ENCODE measurements at regions not wholly inside any gene's neighbourhood (a gene's known extent, or its start where the extent isn't known, plus 50 kb on each side); places are given as distances from the start of the nearest gene placed in this dataset.
A peak's percentile ranks its signal among the peaks of the same experiment; 100 is the strongest.
"Not testable (repeated sequence)": the region's sequence is repeated elsewhere in the genome, so short reads cannot be mapped to it uniquely, and the experiment has no call there.

DNA sequence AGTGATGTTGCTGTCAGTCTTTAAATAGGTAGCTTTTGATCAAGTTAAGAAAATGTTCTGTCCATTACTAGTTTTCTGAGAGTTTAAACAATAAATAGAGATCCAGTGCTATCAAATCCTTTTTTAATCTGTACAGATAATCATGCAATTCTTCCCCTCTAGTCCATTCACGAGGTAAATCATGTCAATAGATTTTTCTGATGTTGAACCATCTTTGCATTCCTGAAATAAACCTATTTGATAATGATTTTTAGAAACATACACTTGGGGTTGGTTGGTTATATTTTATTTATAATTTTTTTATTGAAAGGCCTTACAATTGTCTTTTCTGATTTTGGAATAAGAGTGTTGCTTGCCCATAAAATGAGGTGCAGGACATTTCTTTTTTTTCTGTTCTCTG is 95.0 kb downstream of the FAM53A start:
- no peak for DNase-seq (ENCODE audit: low read depth)

DNA sequence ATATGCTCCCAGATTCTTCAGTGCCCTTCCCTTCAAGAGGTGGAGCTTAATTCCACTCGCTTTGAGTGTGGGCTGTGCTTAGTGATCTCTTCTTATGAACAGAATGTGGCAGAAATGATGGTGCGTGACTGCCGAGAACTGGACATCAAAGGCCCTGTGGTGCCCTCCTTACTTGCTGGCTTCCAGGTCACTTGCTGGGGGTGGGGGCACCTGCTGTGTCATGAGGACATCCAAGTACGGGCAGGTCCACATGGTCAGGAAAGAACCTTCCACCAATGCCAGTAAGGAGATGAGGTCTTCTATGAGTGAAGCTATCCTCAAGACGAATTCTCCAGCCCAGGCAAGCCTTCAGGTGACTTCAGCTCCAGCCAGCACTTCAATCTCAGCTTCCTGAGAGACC is 95.8 kb downstream of the FAM53A start:
- no peak for DNase-seq (ENCODE audit: low read depth)

DNA sequence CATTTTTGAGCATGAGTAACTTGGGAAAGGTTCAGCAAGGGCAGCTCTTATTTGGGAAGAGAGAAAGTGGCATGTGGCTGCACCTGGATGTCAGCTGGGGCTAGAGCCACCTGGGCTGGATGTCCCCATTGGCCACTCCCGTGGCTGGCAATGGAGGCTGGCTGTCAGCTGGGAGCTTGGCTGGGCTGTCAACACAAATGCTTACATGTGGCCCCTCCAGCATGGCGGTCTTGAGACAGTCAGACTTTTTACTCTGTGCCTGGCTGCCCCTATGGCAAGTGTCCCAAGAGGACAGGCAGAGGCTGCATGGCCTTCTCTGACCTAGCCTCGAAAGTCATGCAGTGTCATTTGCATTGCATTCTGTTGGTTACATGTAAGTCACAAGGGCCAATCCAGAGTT is 99.6 kb downstream of the FAM53A start:
- DNase-seq (ENCODE audit: low read depth): no peak

DNA sequence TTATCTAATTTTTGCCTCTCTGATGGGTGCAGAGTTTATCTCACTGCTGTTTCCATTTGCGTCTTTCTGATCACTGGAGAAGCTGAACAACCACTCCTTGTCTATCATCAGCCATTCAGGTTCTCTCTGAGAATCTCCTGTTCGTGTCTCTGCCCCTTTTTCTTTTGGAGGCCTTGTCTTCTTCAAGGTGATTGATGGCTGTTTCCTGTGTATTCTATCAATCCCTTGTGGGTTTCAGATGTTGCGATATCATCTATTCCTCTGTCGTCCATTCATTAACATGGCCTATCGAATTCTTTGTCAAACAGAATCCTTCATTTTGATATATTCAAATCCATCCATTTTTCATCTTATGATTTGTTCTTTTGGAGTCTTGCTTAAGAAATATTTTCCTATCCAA is 100.3 kb downstream of the FAM53A start:
- DNase-seq (ENCODE audit: low read depth): no peak

DNA sequence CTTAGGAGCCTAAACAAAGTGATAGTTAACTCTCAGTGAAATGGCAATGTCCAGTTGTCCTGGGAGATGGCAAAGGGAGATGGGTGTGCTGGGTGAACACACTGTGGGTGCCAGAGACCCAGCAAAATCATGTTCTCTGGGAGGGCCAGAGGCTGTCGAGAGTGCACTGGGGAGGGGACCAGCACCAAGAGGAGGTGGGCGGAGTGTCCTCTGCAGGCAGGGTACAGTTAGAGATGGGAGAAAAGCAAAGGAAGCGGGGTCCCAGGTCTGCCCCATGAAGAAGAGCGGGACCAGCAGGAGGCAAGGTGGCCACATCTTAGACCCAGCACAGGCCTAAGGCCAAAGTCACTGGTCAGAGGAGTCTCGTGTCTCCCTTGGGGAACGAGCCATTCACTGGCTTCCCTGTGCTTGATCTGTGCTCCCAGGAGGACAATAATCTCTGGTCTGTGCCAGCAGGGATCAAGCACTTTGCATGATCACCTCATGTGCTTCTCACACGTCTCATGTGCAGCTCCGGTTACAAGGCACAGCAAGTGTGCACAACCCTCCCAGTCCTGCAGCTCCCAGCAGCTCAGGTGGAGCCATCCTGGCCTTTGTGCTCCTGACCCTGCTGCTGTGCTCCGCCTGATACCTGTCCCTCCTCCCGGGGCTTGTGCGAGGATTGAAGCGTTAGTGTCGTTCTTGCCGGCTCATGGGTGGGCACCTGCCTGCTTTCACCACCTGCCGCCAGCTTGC is 100.9 kb downstream of the FAM53A start:
- DNase-seq (ENCODE audit: low read depth): no peak

DNA sequence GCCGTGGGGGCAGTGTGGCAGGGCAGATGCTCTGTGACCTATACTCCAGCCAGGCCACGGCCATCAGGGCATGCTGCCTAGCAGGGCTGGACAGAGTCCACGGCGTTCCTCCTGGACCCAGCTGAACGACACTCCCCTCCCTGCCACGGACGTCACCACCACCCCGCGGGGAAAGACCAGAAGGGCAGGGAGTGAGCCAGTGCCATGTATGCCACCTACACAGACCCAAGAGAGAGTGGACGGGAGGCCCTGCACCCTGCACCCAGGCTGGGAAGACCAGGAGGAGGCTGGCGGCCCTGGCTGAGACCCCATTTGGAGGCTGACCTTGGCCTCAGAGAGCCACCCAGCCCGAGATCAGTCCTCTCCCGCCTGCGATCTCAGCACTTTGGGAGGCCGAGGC is 101.9 kb downstream of the FAM53A start:
- DNase-seq (ENCODE audit: low read depth): no peak

DNA sequence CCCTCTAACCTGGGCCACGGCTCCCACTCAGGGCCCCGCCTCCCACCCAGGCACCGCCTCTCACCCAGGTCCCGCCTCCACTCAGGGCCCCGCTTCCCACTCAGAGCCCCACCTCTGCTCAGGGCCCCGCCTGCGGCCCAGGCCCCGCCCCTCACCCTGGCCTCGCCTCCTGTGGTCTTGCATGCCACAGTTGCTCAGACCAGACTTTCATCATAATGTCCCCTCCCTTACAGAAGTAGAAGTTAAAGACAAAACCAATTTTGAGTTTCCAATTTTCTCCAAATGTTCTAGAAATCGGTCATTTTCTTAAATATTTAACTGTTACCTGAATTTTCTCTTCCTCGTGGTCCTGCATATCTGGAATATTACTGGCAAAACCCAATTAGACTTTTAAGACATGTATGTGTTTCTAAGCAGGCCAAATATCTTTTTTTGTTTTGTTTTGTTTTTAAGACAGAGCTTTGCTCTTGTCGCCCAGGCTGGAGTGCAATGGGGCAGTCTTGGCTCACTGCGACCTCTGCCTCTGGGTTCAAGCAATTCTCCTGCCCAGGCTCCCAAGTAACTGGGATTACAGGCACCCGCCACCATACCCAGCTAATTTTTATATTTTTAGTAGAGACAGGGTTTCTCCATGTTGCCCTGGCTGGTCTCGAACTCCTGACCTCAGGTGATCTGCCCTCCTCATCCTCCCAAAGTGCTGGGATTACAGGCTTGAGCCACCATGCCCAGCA is 102.8 kb downstream of the FAM53A start:
- DNase-seq (ENCODE audit: low read depth): peak; percentile 69

DNA sequence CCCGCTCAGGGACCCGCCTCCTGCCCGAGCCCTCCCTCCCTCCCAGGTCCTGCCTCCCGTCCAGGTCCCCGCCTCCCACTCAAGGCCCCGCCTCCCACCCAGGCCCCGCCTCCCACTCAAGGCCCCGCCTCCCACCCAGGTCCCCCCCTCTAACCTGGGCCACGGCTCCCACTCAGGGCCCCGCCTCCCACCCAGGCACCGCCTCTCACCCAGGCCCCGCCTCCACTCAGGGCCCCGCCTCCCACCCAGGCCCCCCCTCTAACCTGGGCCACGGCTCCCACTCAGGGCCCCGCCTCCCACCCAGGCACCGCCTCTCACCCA is 103.5 kb downstream of the FAM53A start:
- not testable (repeated sequence) for DNase-seq (ENCODE audit: low read depth)

DNA sequence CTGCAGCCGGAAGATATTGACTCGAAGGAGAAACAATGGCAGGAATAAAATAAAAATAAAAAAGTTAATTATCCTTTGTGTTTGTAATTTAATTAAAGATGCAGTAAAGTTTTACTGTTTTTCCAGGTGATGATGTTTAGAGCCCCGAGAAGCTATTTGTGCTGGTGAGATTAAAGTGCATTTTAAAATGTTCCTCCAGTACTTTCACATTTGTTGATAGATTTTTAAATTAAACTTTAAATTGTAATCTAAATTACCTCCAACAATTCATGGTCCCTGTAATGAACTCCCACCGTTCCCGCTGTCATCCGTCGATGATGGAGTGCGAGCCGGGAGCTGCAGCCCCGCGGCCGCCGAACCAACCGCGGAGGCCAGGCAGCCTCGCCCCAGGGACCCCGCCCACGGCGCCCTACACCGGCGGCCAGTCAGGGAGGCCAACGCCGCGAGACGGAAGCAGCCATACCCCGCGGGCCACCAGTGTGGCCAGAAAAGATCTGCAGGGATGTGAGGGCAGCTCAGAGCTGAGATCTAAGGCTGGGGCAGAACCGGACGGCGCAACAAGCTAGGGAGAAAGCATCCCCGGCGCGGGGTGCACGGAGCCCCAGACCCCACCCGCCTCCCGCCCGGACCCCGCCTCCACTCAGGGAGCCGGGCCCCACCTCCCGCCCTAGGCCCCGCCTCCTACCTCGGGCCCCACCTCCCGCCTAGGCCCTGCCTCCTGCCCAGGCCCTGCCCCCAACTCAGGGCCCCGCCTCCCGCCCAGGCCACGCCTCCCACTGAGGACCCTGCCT is 104.0 kb downstream of the FAM53A start:
- peak; percentile 88 for DNase-seq (ENCODE audit: low read depth)

DNA sequence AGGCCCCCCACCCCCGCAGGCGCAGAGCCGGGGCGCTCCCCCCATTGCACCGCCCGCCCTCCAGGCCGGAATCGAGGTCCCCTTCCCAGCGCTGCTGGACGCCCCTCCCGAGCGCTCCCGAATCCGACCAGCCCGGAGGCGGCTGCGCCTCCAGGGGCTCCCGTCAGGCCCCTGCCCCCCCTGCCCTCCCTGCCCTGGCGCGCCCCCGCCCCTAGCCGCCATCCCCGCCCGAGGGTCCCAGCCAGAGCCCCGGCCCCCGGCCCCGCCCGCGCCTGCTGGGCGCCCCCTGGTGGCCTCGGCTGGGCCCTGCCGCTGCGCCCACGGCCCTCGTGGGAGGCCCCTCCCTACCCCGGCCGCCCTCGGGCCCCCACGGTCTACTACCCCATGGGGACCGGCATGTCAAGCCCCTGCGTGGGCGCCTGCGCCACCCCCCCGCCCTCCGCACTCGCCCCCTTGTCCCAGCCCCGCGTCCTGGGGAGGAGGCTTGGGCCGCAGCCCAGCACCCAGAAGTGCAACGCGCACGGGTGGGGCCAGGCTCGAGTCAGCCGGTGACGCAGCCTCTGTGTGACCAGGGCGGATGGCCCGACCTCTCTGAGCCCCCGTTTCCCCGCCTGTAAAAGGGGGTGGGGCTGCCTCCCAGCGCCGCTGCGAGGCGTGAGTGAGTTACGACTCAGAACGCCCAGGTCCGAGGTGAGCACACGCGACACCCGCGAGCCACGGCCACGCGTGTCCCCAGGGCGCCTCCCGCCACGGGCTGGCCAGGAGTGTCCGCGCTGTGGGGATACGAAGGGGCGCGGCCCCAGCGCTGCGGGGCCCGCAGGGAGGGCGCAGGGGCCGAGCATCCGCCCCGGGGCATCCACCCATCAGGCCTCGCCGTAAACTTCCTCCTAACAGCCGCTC is 104.9 kb downstream of the FAM53A start:
- peak; percentile 47 for DNase-seq (ENCODE audit: low read depth)

DNA sequence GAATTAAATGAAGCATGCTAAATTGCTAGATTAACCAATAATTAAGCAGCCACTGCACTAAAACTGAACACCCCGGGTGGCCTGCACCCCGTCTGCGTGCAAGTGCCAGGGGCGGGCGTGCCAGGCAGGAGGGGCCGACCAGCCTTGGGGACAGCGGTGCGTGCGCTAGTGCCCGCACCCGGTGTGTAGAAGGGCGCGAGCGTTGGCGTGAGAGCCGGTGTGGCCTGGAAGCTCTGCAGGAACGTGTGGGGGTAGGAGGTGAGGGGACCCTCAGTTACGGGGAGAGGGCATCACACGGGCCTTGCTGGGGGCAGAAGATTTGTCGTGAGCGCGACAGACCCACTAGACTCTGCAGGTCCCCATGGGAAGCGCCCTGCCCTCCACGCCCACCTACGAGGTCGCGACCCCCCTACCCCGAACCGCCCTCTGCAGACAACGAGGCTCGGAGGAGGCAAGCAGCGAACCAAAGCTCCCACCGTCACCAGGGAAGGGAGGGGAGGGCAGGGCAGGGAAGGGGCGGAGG is 105.8 kb downstream of the FAM53A start:
- DNase-seq (ENCODE audit: low read depth): no peak

DNA sequence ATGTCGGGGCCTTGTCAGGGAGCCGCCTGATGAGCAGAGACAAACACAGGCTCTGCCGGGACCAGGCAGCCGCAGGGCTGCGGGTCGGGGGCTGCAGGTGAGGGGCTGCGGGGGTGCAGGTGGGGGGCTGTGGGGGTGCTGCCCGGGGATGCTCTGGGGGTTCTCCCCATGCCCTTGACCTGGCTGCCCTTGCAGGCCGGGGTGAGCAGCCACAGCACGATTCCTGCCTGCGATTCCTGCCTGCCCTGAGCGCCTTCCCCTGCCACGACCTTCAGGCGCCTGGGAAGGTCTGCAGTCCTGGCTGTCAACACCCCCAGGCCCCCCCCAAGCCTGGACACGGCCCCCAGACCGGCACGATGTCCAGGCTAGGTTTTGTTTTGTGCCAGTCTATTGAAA is 106.3 kb downstream of the FAM53A start:
- DNase-seq (ENCODE audit: low read depth): no peak

DNA sequence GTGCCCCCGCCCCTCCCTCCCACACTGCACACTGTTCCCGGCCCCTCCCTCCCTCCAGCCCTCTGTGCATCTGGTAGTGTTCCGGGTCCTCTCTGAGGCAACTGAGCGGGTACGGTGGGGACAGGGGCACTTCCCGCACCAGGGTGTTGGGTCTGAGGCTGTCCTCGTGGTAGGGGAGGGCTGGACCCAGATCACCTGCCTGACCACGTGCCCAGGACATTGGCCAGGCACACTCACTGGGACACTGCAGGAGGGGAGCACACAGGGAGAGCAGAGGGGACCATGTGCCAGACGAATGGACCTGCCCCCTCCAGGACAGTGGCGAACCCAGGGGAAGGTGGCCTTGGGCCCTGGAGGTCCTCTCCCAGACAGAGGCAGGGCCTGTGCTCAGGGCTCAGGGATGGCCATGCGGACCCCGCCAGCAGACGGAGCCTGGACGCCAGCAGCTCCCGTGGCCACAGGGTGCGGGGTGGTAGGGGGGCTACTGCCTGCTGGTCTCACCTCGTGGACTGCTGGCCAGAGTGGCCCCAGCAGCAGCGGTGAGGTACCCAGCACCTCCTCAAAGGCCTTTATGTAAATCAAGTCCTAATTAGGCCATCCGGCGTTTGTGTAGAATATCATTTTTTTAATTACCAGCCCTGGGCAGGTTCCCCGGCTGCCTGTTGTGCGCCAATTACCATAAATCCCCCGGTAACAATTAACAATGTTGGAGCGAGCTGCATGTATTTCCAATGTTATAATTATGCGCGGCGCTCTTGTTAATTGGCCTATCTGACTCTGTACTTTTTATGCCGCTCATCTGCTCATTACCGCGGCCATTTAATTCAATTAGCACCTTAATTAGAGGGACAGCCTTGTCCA is 106.9 kb downstream of the FAM53A start:
- DNase-seq (ENCODE audit: low read depth): no peak

DNA sequence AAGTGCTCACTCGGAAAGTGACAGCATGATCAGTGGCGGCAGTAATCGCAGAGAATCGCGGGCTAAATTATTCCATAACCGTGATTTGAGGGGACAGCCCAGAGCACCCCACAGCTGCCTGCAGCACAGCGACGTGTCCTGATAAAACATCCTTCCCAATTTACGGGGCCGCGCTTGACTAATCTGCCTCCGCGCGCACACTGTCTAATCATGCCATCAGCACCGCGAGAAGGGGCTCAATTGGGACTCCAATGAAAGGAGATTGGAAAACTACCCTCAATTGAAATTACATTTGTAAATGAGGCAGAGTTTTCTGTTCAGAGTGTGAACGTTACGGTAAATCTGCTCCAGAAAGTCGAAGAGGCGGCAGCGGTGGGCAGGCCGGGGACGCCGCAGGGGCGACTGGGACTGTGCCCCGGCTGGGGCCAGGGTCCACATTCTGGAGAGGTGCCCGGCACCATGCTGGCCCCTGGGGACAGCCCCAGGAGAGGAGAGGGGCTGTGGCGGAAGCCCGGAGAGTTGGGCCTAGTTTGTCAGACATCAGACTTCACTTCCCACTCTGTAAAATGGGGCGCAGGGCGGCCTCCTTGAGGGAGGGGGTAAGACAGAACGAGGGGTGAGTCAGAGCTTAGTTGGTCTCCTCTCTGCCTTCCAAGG is 107.7 kb downstream of the FAM53A start:
- no peak for DNase-seq (ENCODE audit: low read depth)

DNA sequence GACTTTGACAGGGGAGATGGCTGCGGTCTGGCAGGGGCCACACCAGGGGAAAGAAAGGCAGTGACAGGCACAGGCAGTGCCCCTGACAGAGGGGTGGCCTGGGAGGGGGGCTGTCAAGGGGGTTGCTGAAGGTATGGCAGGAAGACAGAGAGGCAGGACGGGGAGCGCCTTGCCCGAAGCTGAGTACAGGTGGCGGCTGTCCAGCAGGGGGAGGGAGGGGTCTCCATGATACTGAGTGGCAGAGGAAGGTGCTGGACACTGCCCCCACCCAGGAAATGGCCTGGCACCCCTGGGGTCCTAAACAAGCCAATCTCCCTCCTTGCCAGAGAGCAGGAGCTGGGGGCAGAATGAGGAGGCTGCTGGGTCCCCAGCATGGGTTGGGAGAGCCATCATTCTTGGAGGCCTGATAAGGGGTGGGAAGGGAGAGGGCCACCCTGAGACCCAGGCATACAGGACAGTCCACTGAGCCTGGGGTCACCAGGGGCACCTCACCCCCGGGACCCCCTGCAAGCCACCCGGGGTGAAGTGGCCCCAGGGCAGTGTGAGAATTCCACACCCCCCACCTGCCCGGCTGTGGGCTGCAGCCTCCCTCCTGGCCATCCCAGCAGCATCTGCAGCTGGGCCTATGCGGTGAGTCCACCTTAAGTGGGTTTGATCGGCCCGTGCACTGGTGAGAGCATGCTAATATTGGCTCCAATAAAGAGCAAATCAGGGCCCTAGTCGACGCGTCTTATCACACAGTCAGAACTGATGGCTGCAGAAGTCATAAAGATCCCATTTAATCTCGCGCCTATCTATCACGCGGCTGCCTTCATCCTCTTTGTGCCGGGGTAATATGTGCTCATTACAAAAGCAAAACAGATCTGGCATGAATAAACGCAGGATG is 108.5 kb downstream of the FAM53A start:
- DNase-seq (ENCODE audit: low read depth): no peak

DNA sequence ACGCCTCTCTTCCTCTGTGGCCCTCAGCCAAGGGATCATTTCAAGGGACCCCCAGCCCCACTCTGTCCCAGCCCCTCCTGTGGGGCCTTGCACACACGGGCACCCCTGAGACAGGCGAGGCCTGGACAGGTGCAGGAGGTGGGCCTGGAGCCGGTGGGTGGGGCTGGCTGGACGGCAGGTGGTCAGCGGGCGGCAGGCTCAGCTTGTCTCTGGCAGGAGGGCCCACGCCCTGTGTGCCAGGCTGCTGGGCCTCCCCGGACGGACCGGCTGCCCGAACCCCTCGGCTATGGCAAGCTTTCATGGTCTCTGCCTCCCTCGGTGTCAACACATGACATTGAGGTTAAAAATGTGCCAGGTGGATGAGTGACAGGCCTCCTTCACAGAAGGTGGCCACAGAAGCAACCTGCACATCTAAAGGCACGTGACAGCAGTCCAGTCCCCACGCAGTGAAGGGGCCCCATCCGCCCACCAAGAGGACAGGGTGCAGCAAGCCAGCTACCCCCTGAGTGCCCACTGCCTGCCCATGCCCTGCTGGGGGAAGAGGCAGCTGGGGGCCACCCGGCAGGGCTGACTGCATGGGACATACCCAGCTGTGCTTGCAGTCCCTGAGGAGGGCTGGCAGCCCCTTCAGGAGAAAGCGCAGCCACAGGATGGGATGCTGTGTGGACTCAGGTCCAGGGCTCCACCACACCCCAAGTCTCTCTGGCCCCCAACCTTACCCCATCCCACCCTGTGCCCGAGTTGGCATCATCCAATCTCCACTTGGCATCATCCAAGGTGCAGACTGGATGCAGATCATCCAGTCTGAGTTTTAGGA is 109.3 kb downstream of the FAM53A start:
- no peak for DNase-seq (ENCODE audit: low read depth)

DNA sequence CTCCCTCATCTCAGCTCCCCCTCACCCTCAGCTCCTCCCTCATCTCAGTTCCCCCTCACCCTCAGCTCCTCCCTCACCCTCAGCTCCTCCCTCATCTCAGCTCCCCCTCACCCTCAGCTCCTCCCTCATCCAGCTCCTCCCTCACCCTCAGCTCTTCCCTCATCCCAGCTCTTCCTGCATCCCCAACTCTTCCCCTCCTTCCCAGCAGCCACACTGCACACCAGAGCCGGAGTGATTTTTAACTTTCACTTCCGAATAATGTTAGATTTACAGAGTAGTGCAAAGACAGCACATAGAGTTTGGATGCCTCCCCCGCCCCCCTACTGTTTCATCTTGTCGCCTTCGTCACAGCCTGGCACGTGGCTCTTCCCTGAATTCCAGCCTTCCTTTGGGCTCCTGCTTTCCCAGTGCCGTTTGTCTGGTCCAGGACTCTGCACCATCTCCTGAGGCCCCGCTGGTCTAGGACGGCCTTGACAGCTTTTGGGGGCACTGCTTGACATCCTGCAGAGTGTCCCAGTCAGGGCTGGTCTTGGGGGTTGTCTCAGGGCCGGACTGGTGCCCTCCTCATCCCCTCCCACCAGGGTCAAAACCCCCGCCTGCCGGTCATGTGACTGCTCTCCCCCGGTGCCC is 110.2 kb downstream of the FAM53A start:
- no peak for DNase-seq (ENCODE audit: low read depth)

Measured in stimulated activated CD8-positive, alpha-beta memory T cell treated with anti-CD3 and anti-CD28 coated beads, Interleukin-15, amount 100 ng/mL, for 1 hour (primary cell).